ENCODE measurements at regions not wholly inside any gene's neighbourhood (a gene's known extent, or its start where the extent isn't known, plus 50 kb on each side); places are given as distances from the start of the nearest gene placed in this dataset.

GRCh38 chr14:101228949-101229541 is 325.5 kb upstream of the RTL1 start:
- H3K4me3 ChIP-seq: no peak overlapping the region
- intact Hi-C loops (cut with DNase I): no loop called here
- no peaks in the 10 kb centered on the region for H3K36me3 ChIP-seq
- 86% methylated on average over 17 of the region's 17 CpGs for WGBS
- DNase-seq (ENCODE audit: low spot score): no peak
- H3K4me1 ChIP-seq (replicated peaks): no peaks in the 10 kb centered on the region
- H3K9me3 ChIP-seq: no peaks in the 10 kb centered on the region
- no peaks in the 10 kb centered on the region for H3K27me3 ChIP-seq (replicated peaks; ENCODE audit: insufficient read depth)
- TF ChIP-seq POLR2AphosphoS5 (IDR thresholded peaks at IDR 0.05) (no peak), CTCF (IDR thresholded peaks at IDR 0.05) (no peak), POLR2A (IDR thresholded peaks at IDR 0.05) (no peak)
- H3K27ac ChIP-seq: no peak overlapping the region

GRCh38 chr14:101229666-101230065 is 326.1 kb upstream of the RTL1 start:
- H3K4me3 ChIP-seq: no peak overlapping the region
- TF ChIP-seq CTCF (IDR thresholded peaks at IDR 0.05): no peak
- no peak for TF ChIP-seq POLR2AphosphoS5 (IDR thresholded peaks at IDR 0.05)
- no peak for TF ChIP-seq POLR2A (IDR thresholded peaks at IDR 0.05)
- intact Hi-C loops (cut with DNase I): loop anchor here (10.0 kb wide), 1 partner anchor 135 kb away; no protein-coding TSS in a partner anchor
- no peak for DNase-seq (ENCODE audit: low spot score)
- WGBS: 35% methylated on average over 11 of the region's 27 CpGs
- H3K36me3 ChIP-seq: no peaks in the 10 kb centered on the region
- H3K27ac ChIP-seq: no peak overlapping the region
- no peaks in the 10 kb centered on the region for H3K9me3 ChIP-seq
- H3K27me3 ChIP-seq (replicated peaks; ENCODE audit: insufficient read depth): no peaks in the 10 kb centered on the region
- H3K4me1 ChIP-seq (replicated peaks): no peaks in the 10 kb centered on the region

- DNase-seq (ENCODE audit: low spot score): no peak
- 85% methylated on average over 14 of the region's 15 CpGs for WGBS
- Histone ChIP-seq H3K9me3 (no peaks in the 10 kb centered on the region), H3K4me3 (no peak overlapping the region), H3K27ac (no peak overlapping the region), H3K27me3 (replicated peaks; ENCODE audit: insufficient read depth) (no peaks in the 10 kb centered on the region), H3K4me1 (replicated peaks) (no peaks in the 10 kb centered on the region), H3K36me3 (no peaks in the 10 kb centered on the region)
- intact Hi-C loops (cut with DNase I): loop anchor here (10.0 kb wide), 1 partner anchor 134 kb away; no protein-coding TSS in a partner anchor
- no peak for TF ChIP-seq CTCF (IDR thresholded peaks at IDR 0.05)
- TF ChIP-seq POLR2AphosphoS5 (IDR thresholded peaks at IDR 0.05): no peak
- no peak for TF ChIP-seq POLR2A (IDR thresholded peaks at IDR 0.05)
Measured at GRCh38 chr14:101230161-101230850, 326.8 kb upstream of the RTL1 start.

- WGBS: 61% methylated on average over 5 of the region's 5 CpGs
- H3K36me3 ChIP-seq: no peaks in the 10 kb centered on the region
- no peak overlapping the region for H3K4me3 ChIP-seq
- no peak overlapping the region for H3K27ac ChIP-seq
- TF ChIP-seq POLR2AphosphoS5 (IDR thresholded peaks at IDR 0.05): no peak
- TF ChIP-seq POLR2A (IDR thresholded peaks at IDR 0.05): no peak
- no peak for TF ChIP-seq CTCF (IDR thresholded peaks at IDR 0.05)
- no peak for DNase-seq (ENCODE audit: low spot score)
- H3K4me1 ChIP-seq (replicated peaks): no peaks in the 10 kb centered on the region
- H3K27me3 ChIP-seq (replicated peaks; ENCODE audit: insufficient read depth): no peaks in the 10 kb centered on the region
- no peaks in the 10 kb centered on the region for H3K9me3 ChIP-seq
- intact Hi-C loops (cut with DNase I): loop anchor here (10.0 kb wide), 1 partner anchor 134 kb away; no protein-coding TSS in a partner anchor
Measured at GRCh38 chr14:101230851-101231550, 327.5 kb upstream of the RTL1 start.

Measured in prostate gland (tissue), 2 donors.